ENCODE measurements at regions not wholly inside any gene's neighbourhood (a gene's known extent, or its start where the extent isn't known, plus 50 kb on each side); places are given as distances from the start of the nearest gene placed in this dataset.

- TF ChIP-seq, protein P1, sequence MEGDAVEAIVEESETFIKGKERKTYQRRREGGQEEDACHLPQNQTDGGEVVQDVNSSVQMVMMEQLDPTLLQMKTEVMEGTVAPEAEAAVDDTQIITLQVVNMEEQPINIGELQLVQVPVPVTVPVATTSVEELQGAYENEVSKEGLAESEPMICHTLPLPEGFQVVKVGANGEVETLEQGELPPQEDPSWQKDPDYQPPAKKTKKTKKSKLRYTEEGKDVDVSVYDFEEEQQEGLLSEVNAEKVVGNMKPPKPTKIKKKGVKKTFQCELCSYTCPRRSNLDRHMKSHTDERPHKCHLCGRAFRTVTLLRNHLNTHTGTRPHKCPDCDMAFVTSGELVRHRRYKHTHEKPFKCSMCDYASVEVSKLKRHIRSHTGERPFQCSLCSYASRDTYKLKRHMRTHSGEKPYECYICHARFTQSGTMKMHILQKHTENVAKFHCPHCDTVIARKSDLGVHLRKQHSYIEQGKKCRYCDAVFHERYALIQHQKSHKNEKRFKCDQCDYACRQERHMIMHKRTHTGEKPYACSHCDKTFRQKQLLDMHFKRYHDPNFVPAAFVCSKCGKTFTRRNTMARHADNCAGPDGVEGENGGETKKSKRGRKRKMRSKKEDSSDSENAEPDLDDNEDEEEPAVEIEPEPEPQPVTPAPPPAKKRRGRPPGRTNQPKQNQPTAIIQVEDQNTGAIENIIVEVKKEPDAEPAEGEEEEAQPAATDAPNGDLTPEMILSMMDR (conservative IDR thresholded peaks at IDR 0.05 in 1 of 2, IDR thresholded peaks at IDR 0.05 in 1 of 2; ENCODE audit: extremely low read depth in 1 of 2, insufficient read depth in 1 of 2, low read depth in 1 of 2, low read length in 2 of 2): no peak
- no peak for TF ChIP-seq EZH2 (IDR thresholded peaks at IDR 0.05; ENCODE audit: borderline replicate concordance, low read length)
Measured at GRCh38 chr3:197373096-197373495, 74.7 kb upstream of the DLG1 start.
